ENCODE measurements at regions not wholly inside any gene's neighbourhood (a gene's known extent, or its start where the extent isn't known, plus 50 kb on each side); places are given as distances from the start of the nearest gene placed in this dataset.

DNA sequence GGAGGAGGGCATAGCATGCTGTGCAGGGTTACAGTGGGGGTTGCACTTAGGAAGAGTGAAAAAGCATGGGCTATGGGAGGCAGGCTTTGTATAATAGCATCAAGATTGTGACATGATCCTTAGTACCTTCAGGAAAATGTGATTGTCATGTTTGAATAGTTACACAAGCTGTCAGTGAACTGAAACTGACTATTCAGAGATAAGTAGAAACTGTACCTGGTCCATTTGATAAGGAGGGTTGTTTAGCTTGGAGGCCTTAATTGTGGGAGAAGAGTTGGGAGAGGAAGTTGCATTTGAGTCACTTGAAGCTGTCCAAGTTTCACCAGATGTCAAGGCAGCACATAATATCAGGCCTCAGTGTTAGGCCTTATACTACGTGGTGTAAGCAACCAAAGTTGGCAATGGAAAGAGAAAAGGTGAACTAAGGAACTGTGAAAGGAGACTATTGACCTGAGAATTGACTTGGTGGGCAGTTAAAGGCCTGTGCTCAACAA lies 85.0 kb downstream of the TEX13C start:
- Histone ChIP-seq H3K27me3 (ENCODE audit: insufficient read depth, poor library complexity, severe bottlenecking) (no peaks in the 10 kb centered on the region), H3K36me3 (ENCODE audit: low read depth) (no peaks in the 10 kb centered on the region), H3K4me1 (ENCODE audit: insufficient read depth, poor library complexity, severe bottlenecking) (no peaks in the 10 kb centered on the region), H3K9me3 (ENCODE audit: severe bottlenecking) (no peaks in the 10 kb centered on the region), H3K27ac (ENCODE audit: poor library complexity, severe bottlenecking) (no peak overlapping the region), H3K4me3 (ENCODE audit: severe bottlenecking) (no peak overlapping the region)
- TF ChIP-seq, protein P1, sequence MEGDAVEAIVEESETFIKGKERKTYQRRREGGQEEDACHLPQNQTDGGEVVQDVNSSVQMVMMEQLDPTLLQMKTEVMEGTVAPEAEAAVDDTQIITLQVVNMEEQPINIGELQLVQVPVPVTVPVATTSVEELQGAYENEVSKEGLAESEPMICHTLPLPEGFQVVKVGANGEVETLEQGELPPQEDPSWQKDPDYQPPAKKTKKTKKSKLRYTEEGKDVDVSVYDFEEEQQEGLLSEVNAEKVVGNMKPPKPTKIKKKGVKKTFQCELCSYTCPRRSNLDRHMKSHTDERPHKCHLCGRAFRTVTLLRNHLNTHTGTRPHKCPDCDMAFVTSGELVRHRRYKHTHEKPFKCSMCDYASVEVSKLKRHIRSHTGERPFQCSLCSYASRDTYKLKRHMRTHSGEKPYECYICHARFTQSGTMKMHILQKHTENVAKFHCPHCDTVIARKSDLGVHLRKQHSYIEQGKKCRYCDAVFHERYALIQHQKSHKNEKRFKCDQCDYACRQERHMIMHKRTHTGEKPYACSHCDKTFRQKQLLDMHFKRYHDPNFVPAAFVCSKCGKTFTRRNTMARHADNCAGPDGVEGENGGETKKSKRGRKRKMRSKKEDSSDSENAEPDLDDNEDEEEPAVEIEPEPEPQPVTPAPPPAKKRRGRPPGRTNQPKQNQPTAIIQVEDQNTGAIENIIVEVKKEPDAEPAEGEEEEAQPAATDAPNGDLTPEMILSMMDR (IDR thresholded peaks at IDR 0.05; ENCODE audit: poor library complexity, severe bottlenecking), result no peak
- ATAC-seq (ENCODE audit: low read depth) (no peak), DNase-seq (ENCODE audit: low spot score) (no peak)

DNA sequence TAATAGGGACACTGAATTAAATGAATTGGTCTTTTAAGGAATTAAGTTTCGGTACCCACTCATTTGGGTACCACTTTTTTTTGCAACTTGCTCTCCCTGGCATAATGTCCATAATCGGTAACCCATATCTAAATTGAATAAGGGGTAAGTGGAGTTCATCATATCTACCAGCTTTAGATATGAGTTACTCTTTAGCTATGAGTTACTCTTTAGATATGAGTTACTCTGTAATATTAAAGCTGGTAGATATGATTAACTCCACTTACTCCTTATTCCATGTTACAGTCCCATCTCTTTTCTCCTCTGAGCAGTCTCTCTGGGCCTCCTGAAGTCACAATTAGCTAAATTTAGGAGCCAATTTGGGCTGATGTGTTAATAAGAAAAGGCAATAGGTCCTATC lies 85.7 kb downstream of the TEX13C start:
- ATAC-seq (ENCODE audit: low read depth) (no peak), DNase-seq (ENCODE audit: low spot score) (no peak)
- H3K9me3 ChIP-seq (ENCODE audit: severe bottlenecking), result no peaks in the 10 kb centered on the region
- no peak overlapping the region for H3K27ac ChIP-seq (ENCODE audit: poor library complexity, severe bottlenecking)
- H3K36me3 ChIP-seq (ENCODE audit: low read depth), result no peaks in the 10 kb centered on the region
- H3K4me3 ChIP-seq (ENCODE audit: severe bottlenecking), result no peak overlapping the region
- TF ChIP-seq, protein P1 (IDR thresholded peaks at IDR 0.05; ENCODE audit: poor library complexity, severe bottlenecking), result no peak
- no peaks in the 10 kb centered on the region for H3K27me3 ChIP-seq (ENCODE audit: insufficient read depth, poor library complexity, severe bottlenecking)
- no peaks in the 10 kb centered on the region for H3K4me1 ChIP-seq (ENCODE audit: insufficient read depth, poor library complexity, severe bottlenecking)

DNA sequence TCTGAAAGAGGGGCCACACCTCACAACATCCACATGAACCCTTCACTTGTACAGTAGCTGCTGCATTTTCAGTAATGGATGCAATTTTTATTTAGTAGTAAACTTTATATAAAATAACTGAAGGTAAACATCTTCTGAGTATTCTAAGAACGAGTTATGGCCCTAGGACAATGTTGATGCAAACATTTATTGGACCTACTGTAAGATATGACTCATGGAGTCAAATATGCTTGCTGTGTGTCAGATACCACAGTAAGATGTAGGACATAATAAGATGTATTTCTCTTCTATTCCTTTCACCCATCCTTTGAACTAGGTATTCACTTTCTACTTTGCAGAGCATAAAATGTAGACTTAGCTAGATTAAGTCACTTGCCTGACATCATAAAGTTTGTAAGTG lies 87.6 kb downstream of the TEX13C start:
- H3K27ac ChIP-seq (ENCODE audit: poor library complexity, severe bottlenecking), result no peak overlapping the region
- H3K9me3 ChIP-seq (ENCODE audit: severe bottlenecking), result no peaks in the 10 kb centered on the region
- TF ChIP-seq, protein P1 (IDR thresholded peaks at IDR 0.05; ENCODE audit: poor library complexity, severe bottlenecking), result no peak
- no peaks in the 10 kb centered on the region for H3K36me3 ChIP-seq (ENCODE audit: low read depth)
- no peaks in the 10 kb centered on the region for H3K4me1 ChIP-seq (ENCODE audit: insufficient read depth, poor library complexity, severe bottlenecking)
- no peak overlapping the region for H3K4me3 ChIP-seq (ENCODE audit: severe bottlenecking)
- DNase-seq (ENCODE audit: low spot score) (no peak), ATAC-seq (ENCODE audit: low read depth) (no peak)
- no peaks in the 10 kb centered on the region for H3K27me3 ChIP-seq (ENCODE audit: insufficient read depth, poor library complexity, severe bottlenecking)

DNA sequence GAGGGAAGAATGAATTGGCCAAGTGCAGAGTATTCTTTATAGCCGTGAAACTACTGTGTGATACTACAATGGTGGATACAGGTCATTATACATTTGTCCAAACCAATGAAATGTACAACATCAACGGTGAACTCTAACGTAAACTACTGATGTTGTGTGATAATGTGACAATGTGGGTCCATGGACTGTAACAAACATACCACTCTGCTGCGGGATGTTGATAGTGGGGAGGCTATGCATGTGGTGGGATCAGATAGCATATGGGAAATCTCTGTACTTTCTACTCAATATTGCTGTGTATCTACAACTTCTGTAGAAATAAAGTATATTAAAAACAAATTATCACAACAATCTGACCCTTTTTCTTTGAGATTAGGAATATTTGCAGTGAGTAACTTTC lies 101.1 kb downstream of the TEX13C start:
- Histone ChIP-seq H3K9me3 (ENCODE audit: severe bottlenecking) (no peaks in the 10 kb centered on the region), H3K36me3 (ENCODE audit: low read depth) (no peaks in the 10 kb centered on the region), H3K4me3 (ENCODE audit: severe bottlenecking) (no peak overlapping the region), H3K4me1 (ENCODE audit: insufficient read depth, poor library complexity, severe bottlenecking) (no peaks in the 10 kb centered on the region), H3K27ac (ENCODE audit: poor library complexity, severe bottlenecking) (no peak overlapping the region), H3K27me3 (ENCODE audit: insufficient read depth, poor library complexity, severe bottlenecking) (no peaks in the 10 kb centered on the region)
- ATAC-seq (ENCODE audit: low read depth), result no peak
- TF ChIP-seq, protein P1 (IDR thresholded peaks at IDR 0.05; ENCODE audit: poor library complexity, severe bottlenecking), result no peak
- DNase-seq (ENCODE audit: low spot score), result no peak

DNA sequence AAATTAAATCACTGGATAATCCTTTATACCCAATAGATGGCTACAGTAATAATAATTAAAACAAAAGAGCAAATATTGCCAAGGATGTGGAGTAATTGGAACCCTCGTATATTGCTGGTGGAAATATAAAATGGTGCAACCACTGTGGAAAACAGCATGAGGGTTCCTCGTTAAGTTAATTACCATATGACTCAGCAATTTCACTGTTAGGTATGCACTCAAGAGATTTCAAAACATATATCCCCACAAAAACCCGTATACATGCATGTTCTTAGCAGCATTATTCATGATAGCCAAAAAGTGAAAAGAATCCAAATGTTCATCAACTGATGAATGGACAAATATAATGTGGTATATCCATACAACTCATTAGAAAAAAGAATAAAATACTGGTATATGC lies 103.3 kb downstream of the TEX13C start:
- TF ChIP-seq, protein P1 (IDR thresholded peaks at IDR 0.05; ENCODE audit: poor library complexity, severe bottlenecking), result no peak
- ATAC-seq (ENCODE audit: low read depth), result no peak
- Histone ChIP-seq H3K4me1 (ENCODE audit: insufficient read depth, poor library complexity, severe bottlenecking) (no peaks in the 10 kb centered on the region), H3K4me3 (ENCODE audit: severe bottlenecking) (no peak overlapping the region), H3K9me3 (ENCODE audit: severe bottlenecking) (no peaks in the 10 kb centered on the region), H3K36me3 (ENCODE audit: low read depth) (no peaks in the 10 kb centered on the region), H3K27me3 (ENCODE audit: insufficient read depth, poor library complexity, severe bottlenecking) (no peaks in the 10 kb centered on the region), H3K27ac (ENCODE audit: poor library complexity, severe bottlenecking) (no peak overlapping the region)
- no peak for DNase-seq (ENCODE audit: low spot score)

Measured in RWPE2 (cell line).